ENCODE measurements at regions not wholly inside any gene's neighbourhood (a gene's known extent, or its start where the extent isn't known, plus 50 kb on each side); places are given as distances from the start of the nearest gene placed in this dataset.

DNA sequence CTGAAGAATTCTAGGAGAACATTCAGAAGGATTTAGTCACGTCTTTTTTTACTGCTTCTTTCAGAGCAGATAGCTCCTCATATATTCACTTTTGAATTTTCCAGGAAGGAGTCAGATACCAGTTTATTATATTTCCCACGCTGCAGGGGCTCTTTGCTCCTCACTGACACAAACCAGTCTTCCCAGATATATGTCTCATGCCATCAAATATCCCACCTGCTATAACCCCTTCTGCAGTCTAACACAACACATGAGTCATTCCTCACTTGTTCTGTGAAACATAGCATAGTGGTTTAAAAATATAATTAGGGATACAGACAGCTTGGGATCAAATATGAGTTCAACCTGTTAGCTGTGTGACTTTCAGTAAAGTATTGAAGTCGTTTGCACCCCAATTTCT lies 251.7 kb upstream of the DPYD start:
- Histone ChIP-seq H3K4me2 (ENCODE audit: low read length) (no peak overlapping the region), H3K9ac (ENCODE audit: low read length) (no peak overlapping the region), H3K4me3 (ENCODE audit: low read length) (no peak overlapping the region), H3K27me3 (ENCODE audit: insufficient read depth, low read depth, low read length) (no peaks in the 10 kb centered on the region), H3F3A (ENCODE audit: insufficient read depth, low read length, poor library complexity, severe bottlenecking) (no peaks in the 10 kb centered on the region), H3K36me3 (ENCODE audit: insufficient read depth, low read length) (no peaks in the 10 kb centered on the region), H3K9me2 (ENCODE audit: insufficient read depth, low read length) (no peaks in the 10 kb centered on the region), H3K9me3 (ENCODE audit: low read length) (no peaks in the 10 kb centered on the region), H2AFZ (ENCODE audit: low read depth, low read length) (no peak overlapping the region), H3K27ac (ENCODE audit: low read length) (no peak overlapping the region), H3K79me2 (replicated peaks; ENCODE audit: insufficient read depth, low read length) (no peaks in the 10 kb centered on the region), H4K20me1 (ENCODE audit: insufficient read depth) (no peaks in the 10 kb centered on the region)
- TF ChIP-seq EZH2 (IDR thresholded peaks at IDR 0.05; ENCODE audit: borderline replicate concordance, insufficient read depth, low read length, poor library complexity, severe bottlenecking), result no peak

DNA sequence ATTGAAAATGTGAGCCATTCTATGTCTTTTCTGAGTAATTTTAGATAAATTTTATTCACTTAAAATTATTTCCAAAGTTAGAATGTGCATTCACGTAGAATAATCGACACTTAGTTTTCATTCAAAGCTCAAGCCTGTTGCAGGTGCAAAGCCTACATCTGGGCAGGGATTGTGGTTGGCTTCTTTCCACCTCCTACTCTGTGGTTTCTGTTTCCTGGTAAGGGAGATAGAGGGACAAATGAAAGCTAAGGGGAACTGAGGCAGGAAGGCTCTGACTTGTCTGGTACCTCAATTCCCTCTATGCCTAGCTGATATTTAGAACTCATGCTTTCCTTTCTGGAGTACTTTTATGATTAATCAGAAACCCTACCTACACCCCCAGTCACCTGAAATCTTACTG lies 251.2 kb upstream of the DPYD start:
- no peak overlapping the region for H3K27ac ChIP-seq (ENCODE audit: low read length)
- H3F3A ChIP-seq (ENCODE audit: insufficient read depth, low read length, poor library complexity, severe bottlenecking), result no peaks in the 10 kb centered on the region
- H3K36me3 ChIP-seq (ENCODE audit: insufficient read depth, low read length), result no peaks in the 10 kb centered on the region
- H3K79me2 ChIP-seq (replicated peaks; ENCODE audit: insufficient read depth, low read length), result no peaks in the 10 kb centered on the region
- H2AFZ ChIP-seq (ENCODE audit: low read depth, low read length), result no peak overlapping the region
- no peak overlapping the region for H3K9ac ChIP-seq (ENCODE audit: low read length)
- H4K20me1 ChIP-seq (ENCODE audit: insufficient read depth), result no peaks in the 10 kb centered on the region
- no peak overlapping the region for H3K4me3 ChIP-seq (ENCODE audit: low read length)
- no peaks in the 10 kb centered on the region for H3K9me2 ChIP-seq (ENCODE audit: insufficient read depth, low read length)
- H3K27me3 ChIP-seq (ENCODE audit: insufficient read depth, low read depth, low read length), result no peaks in the 10 kb centered on the region
- no peak for TF ChIP-seq MXI1 (conservative IDR thresholded peaks at IDR 0.05; ENCODE audit: poor library complexity, severe bottlenecking)
- no peak for TF ChIP-seq POLR2AphosphoS5 (IDR thresholded peaks at IDR 0.05)
- TF ChIP-seq TAF1 (IDR thresholded peaks at IDR 0.05; ENCODE audit: low read depth), result no peak
- TF ChIP-seq, protein P1, sequence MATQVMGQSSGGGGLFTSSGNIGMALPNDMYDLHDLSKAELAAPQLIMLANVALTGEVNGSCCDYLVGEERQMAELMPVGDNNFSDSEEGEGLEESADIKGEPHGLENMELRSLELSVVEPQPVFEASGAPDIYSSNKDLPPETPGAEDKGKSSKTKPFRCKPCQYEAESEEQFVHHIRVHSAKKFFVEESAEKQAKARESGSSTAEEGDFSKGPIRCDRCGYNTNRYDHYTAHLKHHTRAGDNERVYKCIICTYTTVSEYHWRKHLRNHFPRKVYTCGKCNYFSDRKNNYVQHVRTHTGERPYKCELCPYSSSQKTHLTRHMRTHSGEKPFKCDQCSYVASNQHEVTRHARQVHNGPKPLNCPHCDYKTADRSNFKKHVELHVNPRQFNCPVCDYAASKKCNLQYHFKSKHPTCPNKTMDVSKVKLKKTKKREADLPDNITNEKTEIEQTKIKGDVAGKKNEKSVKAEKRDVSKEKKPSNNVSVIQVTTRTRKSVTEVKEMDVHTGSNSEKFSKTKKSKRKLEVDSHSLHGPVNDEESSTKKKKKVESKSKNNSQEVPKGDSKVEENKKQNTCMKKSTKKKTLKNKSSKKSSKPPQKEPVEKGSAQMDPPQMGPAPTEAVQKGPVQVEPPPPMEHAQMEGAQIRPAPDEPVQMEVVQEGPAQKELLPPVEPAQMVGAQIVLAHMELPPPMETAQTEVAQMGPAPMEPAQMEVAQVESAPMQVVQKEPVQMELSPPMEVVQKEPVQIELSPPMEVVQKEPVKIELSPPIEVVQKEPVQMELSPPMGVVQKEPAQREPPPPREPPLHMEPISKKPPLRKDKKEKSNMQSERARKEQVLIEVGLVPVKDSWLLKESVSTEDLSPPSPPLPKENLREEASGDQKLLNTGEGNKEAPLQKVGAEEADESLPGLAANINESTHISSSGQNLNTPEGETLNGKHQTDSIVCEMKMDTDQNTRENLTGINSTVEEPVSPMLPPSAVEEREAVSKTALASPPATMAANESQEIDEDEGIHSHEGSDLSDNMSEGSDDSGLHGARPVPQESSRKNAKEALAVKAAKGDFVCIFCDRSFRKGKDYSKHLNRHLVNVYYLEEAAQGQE (IDR thresholded peaks at IDR 0.05; ENCODE audit: borderline replicate concordance), result no peak
- TF ChIP-seq, protein P2, sequence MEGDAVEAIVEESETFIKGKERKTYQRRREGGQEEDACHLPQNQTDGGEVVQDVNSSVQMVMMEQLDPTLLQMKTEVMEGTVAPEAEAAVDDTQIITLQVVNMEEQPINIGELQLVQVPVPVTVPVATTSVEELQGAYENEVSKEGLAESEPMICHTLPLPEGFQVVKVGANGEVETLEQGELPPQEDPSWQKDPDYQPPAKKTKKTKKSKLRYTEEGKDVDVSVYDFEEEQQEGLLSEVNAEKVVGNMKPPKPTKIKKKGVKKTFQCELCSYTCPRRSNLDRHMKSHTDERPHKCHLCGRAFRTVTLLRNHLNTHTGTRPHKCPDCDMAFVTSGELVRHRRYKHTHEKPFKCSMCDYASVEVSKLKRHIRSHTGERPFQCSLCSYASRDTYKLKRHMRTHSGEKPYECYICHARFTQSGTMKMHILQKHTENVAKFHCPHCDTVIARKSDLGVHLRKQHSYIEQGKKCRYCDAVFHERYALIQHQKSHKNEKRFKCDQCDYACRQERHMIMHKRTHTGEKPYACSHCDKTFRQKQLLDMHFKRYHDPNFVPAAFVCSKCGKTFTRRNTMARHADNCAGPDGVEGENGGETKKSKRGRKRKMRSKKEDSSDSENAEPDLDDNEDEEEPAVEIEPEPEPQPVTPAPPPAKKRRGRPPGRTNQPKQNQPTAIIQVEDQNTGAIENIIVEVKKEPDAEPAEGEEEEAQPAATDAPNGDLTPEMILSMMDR (IDR thresholded peaks at IDR 0.05; ENCODE audit: poor library complexity, severe bottlenecking), result no peak
- no peak for TF ChIP-seq RAD21 (conservative IDR thresholded peaks at IDR 0.05)
- no peak for TF ChIP-seq EZH2 (IDR thresholded peaks at IDR 0.05; ENCODE audit: borderline replicate concordance, insufficient read depth, low read length, poor library complexity, severe bottlenecking)
- no peak for TF ChIP-seq SMC3 (conservative IDR thresholded peaks at IDR 0.05; ENCODE audit: poor library complexity)
- TF ChIP-seq EP300 (conservative IDR thresholded peaks at IDR 0.05; ENCODE audit: poor library complexity, severe bottlenecking), result no peak
- no peaks in the 10 kb centered on the region for H3K9me3 ChIP-seq (ENCODE audit: low read length)
- H3K4me2 ChIP-seq (ENCODE audit: low read length), result no peak overlapping the region

DNA sequence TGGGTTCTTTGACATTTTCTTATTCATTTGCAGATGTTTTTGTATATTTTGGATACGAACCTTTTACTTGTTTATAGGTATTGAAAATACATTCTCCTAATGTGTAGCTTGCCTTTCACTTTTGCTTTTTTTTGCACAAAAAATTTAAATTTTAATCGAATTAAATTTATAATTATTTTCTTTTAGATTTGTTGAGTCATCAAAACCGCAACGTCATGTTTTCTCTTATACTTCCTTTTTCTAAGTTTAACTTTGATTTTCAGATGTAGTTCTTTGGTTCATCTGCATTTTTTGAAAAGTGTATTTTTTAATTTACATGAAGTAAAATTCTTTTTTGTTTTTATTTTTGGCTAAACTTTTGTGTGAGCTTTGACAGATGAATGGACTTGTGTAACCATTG lies 243.7 kb upstream of the DPYD start:
- Histone ChIP-seq H3K4me3 (ENCODE audit: low read length) (no peak overlapping the region), H3K27ac (ENCODE audit: low read length) (no peak overlapping the region), H3K9ac (ENCODE audit: low read length) (no peak overlapping the region), H3K79me2 (replicated peaks; ENCODE audit: insufficient read depth, low read length) (no peaks in the 10 kb centered on the region), H3K4me2 (ENCODE audit: low read length) (no peak overlapping the region), H3K27me3 (ENCODE audit: insufficient read depth, low read depth, low read length) (no peaks in the 10 kb centered on the region), H4K20me1 (ENCODE audit: insufficient read depth) (no peaks in the 10 kb centered on the region), H3F3A (ENCODE audit: insufficient read depth, low read length, poor library complexity, severe bottlenecking) (no peaks in the 10 kb centered on the region), H3K9me2 (ENCODE audit: insufficient read depth, low read length) (no peaks in the 10 kb centered on the region), H2AFZ (ENCODE audit: low read depth, low read length) (no peak overlapping the region), H3K36me3 (ENCODE audit: insufficient read depth, low read length) (no peaks in the 10 kb centered on the region), H3K9me3 (ENCODE audit: low read length) (no peaks in the 10 kb centered on the region)
- TF ChIP-seq SMC3 (conservative IDR thresholded peaks at IDR 0.05; ENCODE audit: poor library complexity) (no peak), POLR2AphosphoS5 (IDR thresholded peaks at IDR 0.05) (no peak), EZH2 (IDR thresholded peaks at IDR 0.05; ENCODE audit: borderline replicate concordance, insufficient read depth, low read length, poor library complexity, severe bottlenecking) (no peak), RAD21 (conservative IDR thresholded peaks at IDR 0.05) (no peak), TAF1 (IDR thresholded peaks at IDR 0.05; ENCODE audit: low read depth) (no peak), EP300 (conservative IDR thresholded peaks at IDR 0.05; ENCODE audit: poor library complexity, severe bottlenecking) (no peak), MXI1 (conservative IDR thresholded peaks at IDR 0.05; ENCODE audit: poor library complexity, severe bottlenecking) (no peak)
- TF ChIP-seq, protein P1 (IDR thresholded peaks at IDR 0.05; ENCODE audit: borderline replicate concordance), result no peak
- TF ChIP-seq, protein P2 (IDR thresholded peaks at IDR 0.05; ENCODE audit: poor library complexity, severe bottlenecking), result no peak
